Esophagus squamous epithelium (tissue), 4 donors: ENCODE measurements at regions not wholly inside any gene's neighbourhood (a gene's known extent, or its start where the extent isn't known, plus 50 kb on each side); places are given as distances from the start of the nearest gene placed in this dataset.

Experiments used
- CTCF ChIP-seq, 6 experiments: fragments of 450-650 bp in 4 of 6; fragments of 200-600 bp in 2 of 6; sonication (generic) in 2 of 6; IDR thresholded peaks; one replicate each; pipeline ENCODE4 v1.5.1; 2016 to 2019; ENCODE audit warnings: antibody characterized with exemption in 6 of 6, mild to moderate bottlenecking in 4 of 6, moderate library complexity in 4 of 6
- POLR2A ChIP-seq, 4 donors: fragments of 450-650 bp; IDR thresholded peaks; one replicate each; pipeline ENCODE4 v1.6.1; 2017; ENCODE audit warnings: antibody characterized with exemption in 4 of 4, mild to moderate bottlenecking in 4 of 4, moderate library complexity in 3 of 4

DNA sequence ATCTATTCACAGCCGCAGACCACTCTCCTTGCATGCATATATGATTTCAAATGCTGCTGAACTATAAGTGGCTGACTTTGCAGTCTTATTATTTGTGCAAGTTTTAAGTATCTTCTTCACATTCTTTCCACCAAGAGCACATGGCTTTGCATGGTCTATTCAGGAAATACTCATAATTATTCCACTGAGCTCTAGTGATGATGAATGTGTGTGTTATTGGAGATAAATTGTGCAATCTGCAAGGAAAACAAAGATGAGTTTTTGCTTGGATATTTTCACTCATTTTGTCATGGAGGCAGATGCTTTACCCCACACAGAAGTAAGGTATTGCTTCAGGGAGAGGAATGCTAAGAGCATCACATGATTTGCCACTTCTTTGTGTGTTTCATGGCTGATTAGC is 764.6 kb downstream of the TBC1D32 start:
- TF ChIP-seq POLR2A (IDR thresholded peaks at IDR 0.05) (no peak), CTCF (IDR thresholded peaks at IDR 0.05) (no peak)
